Upper lobe of right lung (tissue), 1 donor: ENCODE measurements at regions not wholly inside any gene's neighbourhood (a gene's known extent, or its start where the extent isn't known, plus 50 kb on each side); places are given as distances from the start of the nearest gene placed in this dataset.

Source experiments
- ATAC-seq: fragments of 200-7000 bp; cut with Tn5 transposase; one replicate; pipeline ENCODE4 v1.9.1; 2020; ENCODE audit warnings: mild to moderate bottlenecking, moderate library complexity
- DNase-seq: peaks from one replicate; pipeline ENCODE4 v3.0.0-alpha.2; 2020
- H3K27ac ChIP-seq: fragments of 200-600 bp; one replicate; pipeline ENCODE4 v1.8.0; 2022
- H3K27me3 ChIP-seq: fragments of 200-600 bp; one replicate; pipeline ENCODE4 v1.8.0; 2022; ENCODE audit warnings: mild to moderate bottlenecking
- H3K36me3 ChIP-seq: fragments of 200-600 bp; one replicate; pipeline ENCODE4 v1.8.0; 2022
- H3K4me1 ChIP-seq: fragments of 200-600 bp; one replicate; pipeline ENCODE4 v1.8.0; 2022
- H3K4me3 ChIP-seq: fragments of 200-600 bp; one replicate; pipeline ENCODE4 v1.8.0; 2022; ENCODE audit warnings: mild to moderate bottlenecking
- H3K9me3 ChIP-seq: fragments of 200-600 bp; one replicate; pipeline ENCODE4 v1.8.0; 2022
- intact Hi-C: fragments of 100-400 bp; cut with DNase I; formaldehyde crosslinking; loops from one replicate; pipeline ENCODE4 v1.11.0; 2022
- TF ChIP-seq, protein P1 (sequence below): fragments of 200-600 bp; IDR thresholded peaks from one replicate; pipeline ENCODE4 v1.8.0; 2022; ENCODE audit warnings: antibody characterized with exemption
- donor health status: DM: no; HTN: yes; CAD: no; lungs with severe emphysema.

DNA sequence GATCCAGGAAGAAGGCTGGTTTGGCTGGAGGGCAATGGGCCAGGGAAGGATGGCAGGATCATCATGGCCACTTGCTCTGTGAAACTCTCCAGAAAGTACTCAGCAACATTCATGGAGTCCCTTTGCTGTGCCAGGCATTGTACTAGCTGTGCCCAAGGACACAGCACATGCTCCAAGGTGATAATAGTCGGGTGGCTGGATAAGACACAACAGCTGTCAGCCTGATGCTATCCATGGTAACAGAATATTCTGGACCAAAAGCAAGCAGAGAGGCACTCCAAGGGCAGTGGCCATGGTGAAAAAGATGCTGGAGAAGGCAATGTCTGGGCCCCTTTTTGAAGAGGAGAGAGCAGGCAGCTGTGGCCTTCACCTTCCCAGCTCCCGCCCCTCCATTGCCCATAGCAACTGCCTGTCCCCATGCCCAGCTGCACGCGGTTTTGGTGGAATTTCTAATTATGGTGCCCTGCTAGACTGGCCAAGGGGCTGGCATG lies 113.8 kb upstream of the CPEB4 start:
- Histone ChIP-seq H3K27me3 (no peaks in the 10 kb centered on the region), H3K9me3 (no peaks in the 10 kb centered on the region), H3K27ac (no peak overlapping the region), H3K4me1 (peaks cover 11% of the 10 kb centered on the region), H3K4me3 (no peak overlapping the region), H3K36me3 (no peaks in the 10 kb centered on the region)
- DNase-seq = no peak
- ATAC-seq = no peak
- TF ChIP-seq, protein P1, sequence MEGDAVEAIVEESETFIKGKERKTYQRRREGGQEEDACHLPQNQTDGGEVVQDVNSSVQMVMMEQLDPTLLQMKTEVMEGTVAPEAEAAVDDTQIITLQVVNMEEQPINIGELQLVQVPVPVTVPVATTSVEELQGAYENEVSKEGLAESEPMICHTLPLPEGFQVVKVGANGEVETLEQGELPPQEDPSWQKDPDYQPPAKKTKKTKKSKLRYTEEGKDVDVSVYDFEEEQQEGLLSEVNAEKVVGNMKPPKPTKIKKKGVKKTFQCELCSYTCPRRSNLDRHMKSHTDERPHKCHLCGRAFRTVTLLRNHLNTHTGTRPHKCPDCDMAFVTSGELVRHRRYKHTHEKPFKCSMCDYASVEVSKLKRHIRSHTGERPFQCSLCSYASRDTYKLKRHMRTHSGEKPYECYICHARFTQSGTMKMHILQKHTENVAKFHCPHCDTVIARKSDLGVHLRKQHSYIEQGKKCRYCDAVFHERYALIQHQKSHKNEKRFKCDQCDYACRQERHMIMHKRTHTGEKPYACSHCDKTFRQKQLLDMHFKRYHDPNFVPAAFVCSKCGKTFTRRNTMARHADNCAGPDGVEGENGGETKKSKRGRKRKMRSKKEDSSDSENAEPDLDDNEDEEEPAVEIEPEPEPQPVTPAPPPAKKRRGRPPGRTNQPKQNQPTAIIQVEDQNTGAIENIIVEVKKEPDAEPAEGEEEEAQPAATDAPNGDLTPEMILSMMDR = no peak
- intact Hi-C loops = no loop called here

- Histone ChIP-seq H3K27ac (no peak overlapping the region), H3K27me3 (no peaks in the 10 kb centered on the region)
- TF ChIP-seq, protein P1 = no peak
Measured at GRCh38 chr5:173775261-173776197, 112.6 kb upstream of the CPEB4 start.

GRCh38 chr5:173777149-173777548 lies 111.0 kb upstream of the CPEB4 start:
- no peaks in the 10 kb centered on the region for H3K36me3 ChIP-seq
- peaks cover 16% of the 10 kb centered on the region for H3K4me1 ChIP-seq
- DNase-seq (no peak), ATAC-seq (no peak)
- TF ChIP-seq, protein P1 = no peak
- intact Hi-C loops = no loop called here
- H3K4me3 ChIP-seq = no peak overlapping the region
- H3K9me3 ChIP-seq = no peaks in the 10 kb centered on the region
- H3K27ac ChIP-seq = no peak overlapping the region
- no peaks in the 10 kb centered on the region for H3K27me3 ChIP-seq

More at GRCh38 chr5:173775261-173776197, 112.6 kb upstream of the CPEB4 start:
- Histone ChIP-seq H3K4me1 (peaks cover 11% of the 10 kb centered on the region), H3K9me3 (no peaks in the 10 kb centered on the region), H3K4me3 (no peak overlapping the region), H3K36me3 (no peaks in the 10 kb centered on the region)
- DNase-seq (no peak), ATAC-seq (peak; percentile 6)
- intact Hi-C loops = no loop called here

DNA sequence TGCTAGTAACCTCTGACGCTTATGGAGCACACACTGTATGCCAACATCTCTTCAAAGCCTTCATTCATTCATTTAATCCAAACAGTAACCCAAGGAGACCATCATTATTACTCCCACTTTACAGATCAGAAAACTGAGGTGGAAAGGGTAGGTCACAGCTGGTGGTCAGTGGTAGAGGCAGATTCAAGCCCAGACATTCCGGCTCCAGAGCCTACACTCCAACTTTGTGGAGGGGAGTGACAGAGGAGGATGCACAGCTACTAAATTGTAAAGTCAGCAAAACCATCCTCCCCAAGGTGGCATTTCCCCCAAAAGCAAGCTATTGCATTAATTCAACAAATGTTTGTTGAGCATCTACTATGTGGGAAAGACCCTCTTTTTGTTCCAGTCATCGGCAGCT lies 110.5 kb upstream of the CPEB4 start:
- peaks cover 18% of the 10 kb centered on the region for H3K4me1 ChIP-seq
- no peaks in the 10 kb centered on the region for H3K9me3 ChIP-seq
- H3K4me3 ChIP-seq = no peak overlapping the region
- TF ChIP-seq, protein P1 = no peak
- intact Hi-C loops = no loop called here
- ATAC-seq = no peak
- no peak overlapping the region for H3K27ac ChIP-seq
- no peaks in the 10 kb centered on the region for H3K36me3 ChIP-seq
- no peaks in the 10 kb centered on the region for H3K27me3 ChIP-seq
- DNase-seq = no peak

GRCh38 chr5:173778152-173778782 lies 109.9 kb upstream of the CPEB4 start:
- H3K4me3 ChIP-seq = no peak overlapping the region
- H3K4me1 ChIP-seq = peaks cover 19% of the 10 kb centered on the region
- ATAC-seq (peak; percentile 69), DNase-seq (no peak)
- H3K27me3 ChIP-seq = no peaks in the 10 kb centered on the region
- no peak overlapping the region for H3K27ac ChIP-seq
- TF ChIP-seq, protein P1 = no peak
- H3K36me3 ChIP-seq = no peaks in the 10 kb centered on the region
- intact Hi-C loops = no loop called here
- H3K9me3 ChIP-seq = no peaks in the 10 kb centered on the region
